Rectal smooth muscle tissue (tissue), 1 donor: ENCODE measurements at regions not wholly inside any gene's neighbourhood (a gene's known extent, or its start where the extent isn't known, plus 50 kb on each side); places are given as distances from the start of the nearest gene placed in this dataset.

ENCODE experiments used
- H3K27ac ChIP-seq: one replicate; pipeline ENCODE4 v1.7.0; 2013; ENCODE audit warnings: low read depth, low read length, inconsistent platforms
- H3K27me3 ChIP-seq: one replicate; pipeline ENCODE4 v1.7.0; 2013; ENCODE audit warnings: low read length; ENCODE audit not compliant: control insufficient read depth, insufficient read depth
- H3K36me3 ChIP-seq: one replicate; pipeline ENCODE4 v1.7.0; 2013; ENCODE audit warnings: low read length; ENCODE audit not compliant: control insufficient read depth, insufficient read depth
- H3K4me1 ChIP-seq: one replicate; pipeline ENCODE4 v1.7.0; 2013; ENCODE audit warnings: low read length; ENCODE audit not compliant: control insufficient read depth, insufficient read depth
- H3K4me3 ChIP-seq: one replicate; pipeline ENCODE4 v1.7.0; 2013; ENCODE audit warnings: low read length
- H3K9ac ChIP-seq: one replicate; pipeline ENCODE4 v1.7.0; 2013; ENCODE audit warnings: low read length

DNA sequence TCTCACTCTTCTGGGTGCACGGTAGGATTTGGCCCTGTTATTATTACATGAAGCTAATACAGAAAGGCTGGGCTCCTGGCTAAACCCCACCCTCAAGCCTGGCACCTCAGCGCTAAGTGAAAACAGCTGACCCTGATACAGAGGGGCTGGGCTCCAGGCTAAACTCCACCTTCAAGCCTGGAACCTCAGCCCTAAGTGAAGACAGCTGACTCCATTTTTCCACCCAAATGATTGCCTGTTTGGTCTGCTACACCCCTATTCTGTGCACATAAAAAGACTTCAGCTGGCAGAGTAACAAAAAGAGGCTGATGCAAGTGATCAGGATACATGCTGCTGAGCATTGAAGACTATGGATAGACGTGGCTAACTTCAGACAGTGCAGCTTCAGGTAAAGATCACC lies 148.4 kb upstream of the CLINT1 start:
- Histone ChIP-seq H3K36me3 (no peaks in the 10 kb centered on the region), H3K27ac (no peak overlapping the region), H3K27me3 (no peaks in the 10 kb centered on the region), H3K4me3 (no peak overlapping the region), H3K4me1 (no peaks in the 10 kb centered on the region), H3K9ac (no peak overlapping the region)

DNA sequence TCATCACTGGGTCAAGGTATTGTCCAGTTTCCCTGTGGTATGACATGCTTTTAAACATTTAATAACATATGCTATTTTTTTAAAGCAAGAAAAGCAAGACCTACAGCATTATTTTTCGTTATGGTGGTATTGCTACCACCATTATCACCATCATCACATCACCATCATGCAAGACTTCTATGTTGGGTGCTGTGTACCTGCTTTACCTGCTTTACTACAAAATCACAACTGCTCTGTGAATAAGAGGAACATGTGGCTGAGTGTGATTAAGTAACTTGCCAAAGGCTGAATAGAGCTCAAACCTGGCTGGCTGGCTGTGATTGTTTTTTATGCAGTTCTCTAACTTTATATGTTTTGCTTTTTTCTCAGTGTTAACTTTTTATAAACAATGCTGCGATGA lies 140.8 kb upstream of the CLINT1 start:
- no peaks in the 10 kb centered on the region for H3K36me3 ChIP-seq
- H3K27me3 ChIP-seq: no peaks in the 10 kb centered on the region
- no peak overlapping the region for H3K9ac ChIP-seq
- H3K27ac ChIP-seq: no peak overlapping the region
- H3K4me1 ChIP-seq: no peaks in the 10 kb centered on the region
- no peak overlapping the region for H3K4me3 ChIP-seq

DNA sequence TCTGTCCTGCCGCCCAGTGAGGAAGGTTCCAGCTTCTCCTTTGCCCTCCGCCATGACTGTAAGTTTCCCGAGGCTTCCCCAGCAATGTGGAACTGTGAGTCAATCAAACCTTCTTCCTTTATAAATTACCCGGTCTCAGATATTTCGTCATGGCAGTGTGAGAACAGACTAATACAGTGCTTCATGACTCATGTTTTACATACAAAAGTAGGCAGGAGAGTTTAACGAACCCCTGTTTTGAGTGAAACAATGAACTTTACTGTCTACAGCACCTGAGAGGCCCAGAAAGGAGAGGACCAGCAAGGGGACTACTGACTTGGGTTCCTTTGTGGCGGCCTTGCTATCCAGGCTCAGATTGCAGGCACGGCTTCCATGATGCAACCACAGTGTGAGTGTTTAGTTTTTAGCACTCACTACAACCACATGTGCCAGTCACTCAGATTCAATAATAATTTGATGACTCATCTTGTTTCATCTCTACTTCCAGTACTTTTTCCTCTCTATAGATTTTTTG lies 139.1 kb upstream of the CLINT1 start:
- Histone ChIP-seq H3K27me3 (no peaks in the 10 kb centered on the region), H3K36me3 (no peaks in the 10 kb centered on the region), H3K27ac (no peak overlapping the region), H3K9ac (no peak overlapping the region), H3K4me1 (no peaks in the 10 kb centered on the region), H3K4me3 (no peak overlapping the region)

DNA sequence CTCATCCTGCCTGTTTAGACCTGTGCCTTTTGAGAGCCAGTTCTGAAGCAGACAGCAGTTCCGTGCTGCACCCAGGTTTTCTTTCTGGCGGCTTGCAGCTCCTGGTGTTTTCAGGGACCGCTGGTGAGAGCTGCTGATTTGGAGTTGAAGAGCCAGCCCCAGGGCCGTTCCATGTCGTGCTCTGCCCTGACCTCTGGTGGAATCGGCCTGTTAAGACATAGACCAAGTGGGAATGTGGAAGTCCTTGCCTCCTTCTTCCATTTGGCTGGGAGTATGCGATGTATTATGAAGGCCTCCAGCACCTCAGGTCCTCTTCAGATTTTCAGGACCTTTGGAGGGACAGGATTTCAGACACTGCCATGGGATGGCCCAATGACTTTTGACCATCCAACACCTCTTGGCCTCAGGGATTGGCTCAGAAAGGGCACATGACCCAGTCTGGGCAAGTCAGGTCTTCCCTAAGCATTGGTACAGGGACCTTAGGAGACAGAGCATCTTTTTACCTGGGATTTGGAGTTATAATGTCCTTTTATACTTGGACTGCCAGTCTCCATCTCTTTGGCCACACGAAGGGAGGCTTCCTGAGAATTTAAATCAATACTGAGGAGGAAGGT lies 136.1 kb upstream of the CLINT1 start:
- no peak overlapping the region for H3K27ac ChIP-seq
- no peak overlapping the region for H3K4me3 ChIP-seq
- H3K9ac ChIP-seq: no peak overlapping the region
- H3K36me3 ChIP-seq: no peaks in the 10 kb centered on the region
- H3K4me1 ChIP-seq: no peaks in the 10 kb centered on the region
- H3K27me3 ChIP-seq: no peaks in the 10 kb centered on the region

DNA sequence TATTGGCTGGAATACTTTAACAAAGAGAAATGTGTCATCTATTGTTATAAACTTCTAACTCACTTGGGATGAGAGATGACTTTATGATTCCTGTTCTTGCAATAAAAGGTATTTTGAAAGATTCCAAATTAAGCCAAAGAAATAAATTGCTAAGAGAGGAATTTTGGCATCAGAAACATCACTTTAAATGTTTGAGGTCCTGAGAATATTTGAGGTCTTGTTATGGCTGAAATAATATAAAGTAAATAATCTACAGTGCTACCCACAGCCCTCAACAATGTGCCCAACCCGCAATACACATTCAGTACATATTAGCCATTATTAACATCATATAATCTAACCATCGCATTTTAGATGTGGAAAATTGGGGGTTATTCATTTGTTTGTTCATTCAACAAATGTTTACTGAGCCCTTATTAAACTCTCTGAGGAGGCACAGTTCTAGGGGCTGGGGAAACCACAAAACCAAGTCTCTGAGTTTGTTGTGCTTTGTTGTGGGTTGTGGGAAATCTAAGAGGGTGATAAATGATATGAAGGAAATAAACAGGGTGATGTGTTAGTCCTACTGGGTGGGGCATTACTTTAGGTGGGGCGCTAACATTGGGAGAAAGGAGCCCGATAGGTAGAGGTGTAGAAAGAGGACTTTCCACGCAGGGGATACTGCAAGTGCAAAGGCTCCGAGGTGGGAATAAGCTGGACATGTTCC lies 135.2 kb upstream of the CLINT1 start:
- H3K9ac ChIP-seq: peak overlapping the region; percentile 27
- H3K27ac ChIP-seq: no peak overlapping the region
- H3K36me3 ChIP-seq: no peaks in the 10 kb centered on the region
- H3K27me3 ChIP-seq: no peaks in the 10 kb centered on the region
- no peaks in the 10 kb centered on the region for H3K4me1 ChIP-seq
- H3K4me3 ChIP-seq: no peak overlapping the region

DNA sequence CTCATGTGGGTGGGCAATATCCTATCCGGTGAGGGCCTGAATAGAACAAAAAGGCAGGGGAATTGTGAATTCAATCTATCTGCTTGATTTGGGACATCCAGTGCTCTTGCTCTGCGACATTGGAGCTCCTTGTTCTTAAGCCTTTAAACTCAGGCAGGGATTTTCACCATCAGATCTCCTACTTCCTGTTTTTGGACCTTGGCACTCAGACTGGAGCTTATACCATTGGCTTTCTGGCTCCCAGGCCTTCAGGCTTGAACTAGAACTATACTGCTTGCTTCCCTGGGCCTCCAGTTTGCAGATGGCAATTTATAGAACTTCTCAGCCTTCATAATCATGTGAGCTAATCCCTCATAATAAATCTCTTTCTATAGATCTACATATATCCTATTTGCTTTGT lies 134.3 kb upstream of the CLINT1 start:
- no peaks in the 10 kb centered on the region for H3K4me1 ChIP-seq
- no peak overlapping the region for H3K4me3 ChIP-seq
- no peak overlapping the region for H3K9ac ChIP-seq
- H3K27me3 ChIP-seq: no peaks in the 10 kb centered on the region
- H3K27ac ChIP-seq: no peak overlapping the region
- H3K36me3 ChIP-seq: no peaks in the 10 kb centered on the region

DNA sequence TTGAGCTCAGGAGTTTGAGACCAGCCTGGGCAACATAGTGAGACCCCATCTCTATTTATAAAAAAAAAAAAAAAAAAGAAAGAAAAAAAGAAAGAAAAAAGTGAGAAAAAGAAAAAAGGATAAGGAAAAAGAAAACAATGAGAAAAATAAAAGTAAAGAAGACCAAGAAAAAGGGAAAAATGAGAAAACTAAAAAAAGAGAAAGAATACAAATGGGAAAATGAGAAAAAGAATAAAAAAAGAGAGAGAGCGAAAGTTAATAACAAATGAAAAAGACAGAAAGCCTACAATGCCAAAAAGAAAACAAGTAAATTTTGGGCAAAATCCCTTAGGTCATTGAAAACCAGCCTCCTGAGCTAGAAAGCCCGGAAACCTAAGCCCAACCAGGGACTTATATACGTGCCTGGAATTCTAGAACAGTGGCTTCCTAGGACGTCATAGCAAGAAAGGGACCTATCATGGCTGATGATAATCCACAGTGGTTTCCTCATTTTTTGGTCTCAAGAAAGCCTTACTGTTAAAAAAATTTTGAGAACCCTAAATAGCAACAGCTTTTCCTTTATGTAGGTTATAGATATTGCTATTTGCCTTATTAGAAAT lies 131.7 kb upstream of the CLINT1 start:
- H3K27ac ChIP-seq: no peak overlapping the region
- H3K27me3 ChIP-seq: no peaks in the 10 kb centered on the region
- no peaks in the 10 kb centered on the region for H3K4me1 ChIP-seq
- no peak overlapping the region for H3K9ac ChIP-seq
- no peak overlapping the region for H3K4me3 ChIP-seq
- H3K36me3 ChIP-seq: no peaks in the 10 kb centered on the region

DNA sequence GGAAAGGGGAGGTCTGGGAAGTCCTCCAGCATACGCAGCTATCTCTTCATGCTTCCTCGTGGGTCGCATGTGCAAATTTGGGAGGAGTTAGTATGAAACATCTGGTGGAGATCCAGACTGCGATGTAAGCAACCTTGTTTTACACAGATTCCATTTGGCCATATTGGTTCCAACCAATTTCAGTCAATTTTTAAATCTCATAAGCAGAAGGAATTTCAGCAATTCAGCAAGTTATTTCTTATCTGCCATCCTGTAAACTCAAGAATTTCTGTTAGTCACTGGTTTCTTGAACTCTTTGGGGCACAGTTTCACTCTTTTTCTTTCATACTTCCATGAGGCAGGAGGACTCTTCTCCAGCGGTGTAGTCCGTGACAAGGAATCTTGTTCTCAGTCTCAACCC lies 130.4 kb upstream of the CLINT1 start:
- H3K27ac ChIP-seq: no peak overlapping the region
- H3K9ac ChIP-seq: no peak overlapping the region
- peaks cover 2% of the 10 kb centered on the region for H3K4me1 ChIP-seq
- H3K4me3 ChIP-seq: no peak overlapping the region
- H3K27me3 ChIP-seq: no peaks in the 10 kb centered on the region
- H3K36me3 ChIP-seq: no peaks in the 10 kb centered on the region

DNA sequence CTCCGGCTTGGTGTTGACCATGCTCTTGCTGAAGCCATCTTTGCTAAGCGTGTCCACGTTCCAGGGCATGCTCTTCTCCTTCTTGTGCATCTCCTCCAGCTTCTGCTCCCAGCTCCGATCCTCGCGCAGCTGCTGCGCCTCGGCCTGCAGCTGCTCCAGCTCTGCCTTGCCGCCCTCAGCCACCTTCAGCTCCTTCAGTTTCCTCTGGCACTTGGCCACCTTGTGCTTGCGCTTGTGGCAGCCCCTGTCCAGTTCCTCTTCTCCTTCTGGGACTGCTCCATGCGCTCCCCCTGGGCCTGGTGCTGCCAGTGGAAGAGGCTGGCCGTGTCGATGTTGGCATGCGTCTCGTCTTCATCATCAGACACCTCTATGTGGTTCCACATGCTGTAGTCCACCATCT lies 128.3 kb upstream of the CLINT1 start:
- no peak overlapping the region for H3K4me3 ChIP-seq
- no peaks in the 10 kb centered on the region for H3K27me3 ChIP-seq
- H3K9ac ChIP-seq: no peak overlapping the region
- H3K27ac ChIP-seq: no peak overlapping the region
- peaks cover 8% of the 10 kb centered on the region for H3K4me1 ChIP-seq
- no peaks in the 10 kb centered on the region for H3K36me3 ChIP-seq

DNA sequence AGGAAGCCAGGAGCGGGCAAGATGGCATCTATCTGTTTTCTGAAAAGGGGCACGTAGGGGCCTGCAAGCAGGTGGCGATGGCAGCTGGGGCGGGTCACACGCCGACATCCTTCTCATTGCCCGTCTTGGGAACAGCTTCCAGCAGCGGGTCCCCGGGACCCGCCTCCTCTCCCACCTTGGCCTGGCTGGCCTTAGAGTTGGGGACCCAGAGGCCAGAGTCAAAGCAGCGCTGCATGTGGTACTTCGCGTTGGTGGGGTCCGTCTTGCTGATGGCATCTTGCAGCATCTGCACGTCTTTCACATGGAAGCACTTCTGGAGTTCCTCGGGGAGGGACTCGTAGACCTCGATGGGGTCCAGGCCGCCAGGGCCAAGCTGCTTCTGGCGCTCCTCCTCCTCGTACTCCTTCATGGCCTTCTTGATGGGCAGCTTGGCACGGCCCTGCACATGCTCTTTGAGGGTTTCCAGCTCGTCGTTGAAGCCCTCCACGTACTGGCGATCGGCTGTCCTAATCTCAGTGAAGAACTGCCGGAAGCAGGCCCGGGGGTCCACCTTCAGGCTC lies 127.6 kb upstream of the CLINT1 start:
- Histone ChIP-seq H3K36me3 (no peaks in the 10 kb centered on the region), H3K4me1 (peaks cover 8% of the 10 kb centered on the region), H3K4me3 (no peak overlapping the region), H3K27me3 (no peaks in the 10 kb centered on the region), H3K27ac (no peak overlapping the region), H3K9ac (no peak overlapping the region)

DNA sequence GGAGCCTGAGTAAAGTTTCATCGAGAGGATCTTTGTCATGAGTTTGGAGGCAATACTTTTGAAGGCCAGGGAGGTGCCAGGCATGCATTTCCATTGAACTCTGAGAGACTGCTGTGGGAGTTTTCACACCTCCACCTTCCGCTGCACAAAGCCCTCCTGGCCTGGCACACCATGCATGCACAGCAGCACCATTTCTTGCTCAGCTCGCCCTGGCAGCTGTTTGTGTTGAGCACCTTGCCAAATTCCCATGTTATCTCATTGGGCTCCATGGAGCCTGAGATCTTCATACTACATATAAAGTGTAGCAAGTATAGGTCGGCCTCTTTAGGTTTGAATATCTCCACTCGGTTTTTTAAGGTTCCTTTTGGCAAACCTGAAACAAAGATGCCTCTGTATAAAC lies 125.7 kb upstream of the CLINT1 start:
- peaks cover 8% of the 10 kb centered on the region for H3K4me1 ChIP-seq
- no peaks in the 10 kb centered on the region for H3K36me3 ChIP-seq
- no peak overlapping the region for H3K4me3 ChIP-seq
- no peak overlapping the region for H3K27ac ChIP-seq
- H3K27me3 ChIP-seq: no peaks in the 10 kb centered on the region
- H3K9ac ChIP-seq: no peak overlapping the region

DNA sequence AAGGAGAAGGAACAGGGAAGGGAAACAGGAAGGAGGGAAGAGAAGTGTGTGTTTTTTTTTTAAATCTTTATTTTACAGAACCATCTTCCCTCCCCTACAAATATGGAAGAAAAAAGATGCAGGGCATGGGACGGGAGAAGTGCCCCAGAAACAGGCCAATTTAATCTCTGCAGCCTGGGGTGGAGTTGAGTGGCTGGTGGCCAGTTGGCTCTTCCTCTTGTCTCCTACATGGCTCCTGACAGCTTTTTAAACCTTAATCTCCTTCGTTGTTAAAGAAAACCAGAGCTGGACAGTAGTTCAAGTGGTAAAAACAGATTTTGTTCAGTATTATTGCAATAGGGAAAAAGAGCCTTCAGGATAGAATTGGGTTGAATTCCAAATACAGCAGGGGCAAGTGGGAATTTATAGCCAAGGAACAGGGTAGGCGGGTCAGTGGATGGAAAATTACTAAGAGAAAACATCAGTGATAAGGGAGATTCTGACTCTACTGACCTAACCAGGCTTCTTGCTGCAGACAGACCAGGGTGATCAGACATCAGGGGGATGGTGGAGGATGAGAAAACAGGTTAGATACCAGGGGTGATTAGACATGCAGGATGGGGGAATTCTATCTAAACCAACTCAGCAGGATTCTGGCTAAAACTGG lies 125.1 kb upstream of the CLINT1 start:
- H3K27ac ChIP-seq: peak overlapping the region; percentile 50
- H3K9ac ChIP-seq: no peak overlapping the region
- H3K36me3 ChIP-seq: no peaks in the 10 kb centered on the region
- no peak overlapping the region for H3K4me3 ChIP-seq
- H3K4me1 ChIP-seq: peaks cover 8% of the 10 kb centered on the region
- H3K27me3 ChIP-seq: no peaks in the 10 kb centered on the region
